Mammary epithelial cell (primary cell): ENCODE measurements at regions not wholly inside any gene's neighbourhood (a gene's known extent, or its start where the extent isn't known, plus 50 kb on each side); places are given as distances from the start of the nearest gene placed in this dataset.

Experiments
- EZH2 ChIP-seq: IDR thresholded peaks from 2 replicates; pipeline ENCODE4 v1.6.1; 2012; ENCODE audit warnings: low read length, inconsistent platforms, borderline replicate concordance
- TF ChIP-seq, protein P1 (sequence below), 2 donors: IDR thresholded peaks in 1 of 2; conservative IDR thresholded peaks in 1 of 2; 2 replicates each; pipeline ENCODE4 v1.5.1; 2011 to 2012; ENCODE audit warnings: inconsistent platforms in 2 of 2, low read length in 2 of 2, mild to moderate bottlenecking in 2 of 2, control low read depth in 1 of 2, low read depth in 1 of 2; ENCODE audit not compliant: insufficient read depth in 1 of 2; ENCODE audit errors: extremely low read depth in 1 of 2

DNA sequence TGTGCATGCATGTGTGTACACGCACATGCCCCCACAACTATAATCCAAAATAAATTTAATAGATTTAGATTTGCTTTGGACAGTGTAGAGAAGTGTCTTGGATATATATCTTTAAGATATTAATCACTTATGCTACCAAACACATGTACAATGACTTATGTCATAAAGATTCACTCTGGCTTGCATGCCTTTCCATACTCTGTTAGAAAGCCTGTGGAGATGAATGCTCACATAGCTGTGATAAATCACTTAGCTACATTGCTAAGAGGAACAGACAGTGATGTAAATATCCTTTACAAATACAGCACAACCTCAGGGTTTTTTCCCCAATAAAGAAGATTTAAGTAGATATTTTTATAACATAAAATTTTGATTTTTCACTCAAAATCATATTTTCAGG is 2484.8 kb upstream of the PCDH20 start:
- TF ChIP-seq, protein P1, sequence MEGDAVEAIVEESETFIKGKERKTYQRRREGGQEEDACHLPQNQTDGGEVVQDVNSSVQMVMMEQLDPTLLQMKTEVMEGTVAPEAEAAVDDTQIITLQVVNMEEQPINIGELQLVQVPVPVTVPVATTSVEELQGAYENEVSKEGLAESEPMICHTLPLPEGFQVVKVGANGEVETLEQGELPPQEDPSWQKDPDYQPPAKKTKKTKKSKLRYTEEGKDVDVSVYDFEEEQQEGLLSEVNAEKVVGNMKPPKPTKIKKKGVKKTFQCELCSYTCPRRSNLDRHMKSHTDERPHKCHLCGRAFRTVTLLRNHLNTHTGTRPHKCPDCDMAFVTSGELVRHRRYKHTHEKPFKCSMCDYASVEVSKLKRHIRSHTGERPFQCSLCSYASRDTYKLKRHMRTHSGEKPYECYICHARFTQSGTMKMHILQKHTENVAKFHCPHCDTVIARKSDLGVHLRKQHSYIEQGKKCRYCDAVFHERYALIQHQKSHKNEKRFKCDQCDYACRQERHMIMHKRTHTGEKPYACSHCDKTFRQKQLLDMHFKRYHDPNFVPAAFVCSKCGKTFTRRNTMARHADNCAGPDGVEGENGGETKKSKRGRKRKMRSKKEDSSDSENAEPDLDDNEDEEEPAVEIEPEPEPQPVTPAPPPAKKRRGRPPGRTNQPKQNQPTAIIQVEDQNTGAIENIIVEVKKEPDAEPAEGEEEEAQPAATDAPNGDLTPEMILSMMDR (conservative IDR thresholded peaks at IDR 0.05 in 1 of 2, IDR thresholded peaks at IDR 0.05 in 1 of 2; ENCODE audit: extremely low read depth in 1 of 2, insufficient read depth in 1 of 2, low read depth in 1 of 2, low read length in 2 of 2), result no peak
- TF ChIP-seq EZH2, result no peak
